GM12874 (cell line): ENCODE measurements at regions not wholly inside any gene's neighbourhood (a gene's known extent, or its start where the extent isn't known, plus 50 kb on each side); places are given as distances from the start of the nearest gene placed in this dataset.

ENCODE experiments used
- TF ChIP-seq, protein P1 (sequence below): IDR thresholded peaks from 2 replicates; pipeline ENCODE4 v1.5.1; 2011; ENCODE audit warnings: low read depth, mild to moderate bottlenecking, control low read depth, low read length, moderate library complexity; ENCODE audit not compliant: insufficient read depth

DNA sequence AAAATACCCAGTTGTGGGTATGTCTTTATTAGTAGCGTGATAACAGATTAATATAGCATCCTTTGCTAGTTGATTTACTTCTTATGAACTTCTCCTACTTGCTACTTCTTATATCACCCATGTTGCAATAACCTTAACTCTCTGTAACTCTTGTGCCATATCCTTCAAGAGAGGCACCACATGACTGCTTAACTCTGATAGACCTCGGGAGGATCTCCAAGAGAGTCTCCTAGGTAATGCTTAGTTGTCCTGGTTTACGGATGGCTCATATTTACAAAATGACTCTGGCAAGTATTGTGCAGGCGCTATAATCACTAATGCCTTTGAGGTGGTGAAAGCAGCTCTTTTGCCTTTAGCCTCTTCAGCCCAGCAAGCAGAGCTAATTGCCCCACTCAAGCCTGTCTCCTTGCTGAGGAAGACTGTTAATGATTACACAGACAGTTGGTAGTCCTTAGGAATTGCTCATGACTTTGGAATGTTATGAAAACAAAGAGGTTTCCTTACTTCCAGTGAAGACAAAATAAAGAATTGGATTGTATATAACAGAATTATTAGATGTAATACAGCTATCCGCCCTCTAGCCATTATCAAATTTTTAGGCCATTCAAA lies 1305.8 kb downstream of the PCDH7 start:
- TF ChIP-seq, protein P1, sequence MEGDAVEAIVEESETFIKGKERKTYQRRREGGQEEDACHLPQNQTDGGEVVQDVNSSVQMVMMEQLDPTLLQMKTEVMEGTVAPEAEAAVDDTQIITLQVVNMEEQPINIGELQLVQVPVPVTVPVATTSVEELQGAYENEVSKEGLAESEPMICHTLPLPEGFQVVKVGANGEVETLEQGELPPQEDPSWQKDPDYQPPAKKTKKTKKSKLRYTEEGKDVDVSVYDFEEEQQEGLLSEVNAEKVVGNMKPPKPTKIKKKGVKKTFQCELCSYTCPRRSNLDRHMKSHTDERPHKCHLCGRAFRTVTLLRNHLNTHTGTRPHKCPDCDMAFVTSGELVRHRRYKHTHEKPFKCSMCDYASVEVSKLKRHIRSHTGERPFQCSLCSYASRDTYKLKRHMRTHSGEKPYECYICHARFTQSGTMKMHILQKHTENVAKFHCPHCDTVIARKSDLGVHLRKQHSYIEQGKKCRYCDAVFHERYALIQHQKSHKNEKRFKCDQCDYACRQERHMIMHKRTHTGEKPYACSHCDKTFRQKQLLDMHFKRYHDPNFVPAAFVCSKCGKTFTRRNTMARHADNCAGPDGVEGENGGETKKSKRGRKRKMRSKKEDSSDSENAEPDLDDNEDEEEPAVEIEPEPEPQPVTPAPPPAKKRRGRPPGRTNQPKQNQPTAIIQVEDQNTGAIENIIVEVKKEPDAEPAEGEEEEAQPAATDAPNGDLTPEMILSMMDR = no peak

DNA sequence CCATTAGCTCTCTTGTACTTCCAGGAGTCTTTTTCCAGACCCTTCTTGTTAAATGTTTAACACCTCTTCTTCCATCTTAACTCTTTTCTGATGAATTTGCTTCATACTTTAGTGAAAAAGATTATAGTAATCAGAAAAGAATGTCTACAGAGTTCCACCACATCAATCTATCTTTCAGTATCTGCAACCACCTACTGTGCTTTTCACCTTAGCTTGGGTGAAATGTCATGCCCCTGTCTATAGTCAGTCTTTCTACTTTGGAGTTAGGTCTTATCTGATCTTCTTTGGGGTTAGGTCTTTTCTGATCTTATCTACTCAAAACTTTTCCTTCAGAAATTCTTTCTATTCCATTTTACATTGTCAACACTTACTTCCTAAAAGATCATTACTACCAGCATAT lies 1310.2 kb downstream of the PCDH7 start:
- TF ChIP-seq, protein P1 = no peak

DNA sequence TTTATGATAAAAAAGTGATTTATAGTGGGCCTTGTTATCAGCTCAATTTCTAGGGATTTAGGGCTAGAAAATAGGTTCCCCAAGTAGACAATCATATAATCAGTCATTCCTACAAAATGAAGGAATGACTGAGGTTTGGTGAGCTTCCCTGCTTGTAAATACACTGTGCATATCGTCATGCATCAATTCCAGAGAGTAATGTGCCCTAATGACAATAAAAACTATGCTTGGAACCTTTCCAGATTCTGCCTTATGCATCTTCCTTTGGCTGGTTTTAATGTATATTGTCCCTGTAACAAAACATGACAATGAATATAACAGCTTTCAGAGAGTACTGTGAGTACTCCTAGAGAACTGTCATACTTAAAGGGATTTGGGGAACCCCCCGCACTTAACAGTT lies 1310.9 kb downstream of the PCDH7 start:
- TF ChIP-seq, protein P1 = no peak

DNA sequence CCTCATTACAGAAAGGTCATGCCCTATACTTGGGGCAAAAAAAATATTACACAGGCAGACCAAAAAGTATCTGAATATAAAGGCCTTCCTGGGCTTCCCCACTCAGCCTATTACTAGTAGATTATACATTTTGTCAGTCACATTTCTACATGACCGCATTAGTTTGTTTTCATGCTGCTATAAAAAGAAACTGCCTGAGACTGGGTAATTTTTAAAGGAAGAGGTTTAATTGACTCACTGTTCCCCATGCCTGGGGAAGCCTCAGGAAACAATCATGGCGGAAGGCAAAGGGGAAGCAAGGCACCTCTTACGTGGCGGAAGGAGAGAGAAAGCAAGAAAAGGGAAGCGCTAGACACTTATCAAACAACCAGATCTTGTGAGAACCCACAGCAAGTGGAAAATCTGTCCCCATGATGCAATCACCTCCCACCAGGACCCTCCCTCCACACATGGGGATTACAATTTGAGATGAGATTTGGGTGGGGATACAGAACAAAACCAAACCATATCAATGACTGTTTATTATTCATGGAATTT lies 1312.0 kb downstream of the PCDH7 start:
- TF ChIP-seq, protein P1 = no peak

DNA sequence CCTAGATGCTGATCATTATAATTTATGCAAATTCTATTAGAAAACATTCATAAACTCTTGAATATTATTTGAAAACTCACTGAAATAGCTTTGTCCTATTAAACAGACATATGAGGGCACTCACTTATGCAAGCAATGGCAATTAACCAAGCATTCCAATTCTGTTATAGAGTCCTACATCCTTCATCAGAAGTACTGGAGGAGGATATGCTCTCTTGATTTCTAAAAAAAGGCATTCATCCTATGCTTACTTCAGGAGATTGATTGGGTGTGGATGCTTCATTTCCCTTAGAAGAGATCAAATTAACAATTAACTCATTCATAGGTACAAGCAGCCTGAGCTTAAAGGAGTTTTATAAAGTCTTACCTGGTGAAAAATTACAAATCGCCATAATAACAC lies 1317.2 kb downstream of the PCDH7 start:
- TF ChIP-seq, protein P1 = no peak

DNA sequence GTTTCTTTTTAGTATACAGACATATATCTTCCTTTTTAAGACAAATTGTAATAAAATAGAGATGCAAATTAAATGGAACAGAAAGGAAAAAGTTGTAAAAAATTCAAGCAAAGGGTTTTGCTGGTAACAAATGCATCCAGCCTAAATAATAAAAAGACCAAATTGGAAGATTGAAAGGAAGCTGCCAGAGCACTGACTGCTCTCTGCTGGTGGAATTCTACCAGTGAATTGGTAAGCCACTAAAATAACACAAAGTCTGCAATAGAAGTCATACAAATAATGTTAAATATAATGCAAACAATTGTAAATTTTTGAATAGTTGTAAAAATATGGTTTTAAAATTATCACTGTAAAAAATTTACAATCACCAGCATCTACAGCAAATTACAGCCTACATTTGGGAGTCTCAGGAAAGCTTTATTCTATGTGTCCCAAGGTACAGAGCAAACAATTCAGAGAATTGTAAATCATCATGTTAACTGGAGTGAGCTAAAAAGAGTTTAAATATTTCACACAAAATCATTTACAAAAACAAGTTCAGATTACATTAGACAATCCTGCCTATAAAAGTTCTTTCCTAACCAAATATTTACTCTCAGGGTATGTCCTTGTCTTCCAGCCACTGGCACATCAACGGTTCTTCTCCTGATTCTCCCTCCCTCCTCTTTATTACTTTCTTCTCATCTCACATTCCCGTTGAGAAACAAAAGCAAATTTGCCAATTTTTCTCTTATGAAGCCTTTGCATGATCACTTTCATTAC lies 1322.5 kb downstream of the PCDH7 start:
- TF ChIP-seq, protein P1 = no peak

DNA sequence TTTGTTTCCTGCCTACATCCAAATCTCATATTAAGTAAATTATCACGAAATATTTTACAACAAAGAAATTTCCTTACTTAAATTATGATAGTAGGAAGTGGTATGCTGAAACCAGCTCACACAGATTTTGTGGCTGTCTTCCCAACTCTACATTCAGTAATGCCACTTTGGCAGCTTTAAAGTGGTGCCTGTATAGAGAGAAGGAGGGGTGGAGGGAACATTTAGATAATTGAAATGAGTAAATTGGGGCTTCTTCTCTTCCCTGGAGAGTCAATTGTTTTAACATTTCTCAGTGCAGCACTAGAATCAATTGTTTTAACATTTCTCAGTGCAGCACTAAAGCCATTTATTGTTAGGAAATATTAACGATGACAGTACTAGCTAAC lies 1323.1 kb downstream of the PCDH7 start:
- TF ChIP-seq, protein P1 = no peak
